GM21576 (cell line): ENCODE measurements at regions not wholly inside any gene's neighbourhood (a gene's known extent, or its start where the extent isn't known, plus 50 kb on each side); places are given as distances from the start of the nearest gene placed in this dataset.

Experiments used
- ATAC-seq: cut with Tn5 transposase; IDR thresholded peaks from one replicate; pipeline ENCODE4 v1.9.1; 2021; ENCODE audit warnings: mild to moderate bottlenecking, moderate library complexity; ENCODE audit not compliant: unreplicated experiment

GRCh38 chr14:84152452-84152851, 1377.5 kb upstream of the FLRT2 start:
- ATAC-seq = no peak

- no peak for ATAC-seq
Observed at GRCh38 chr14:84162633-84163032, 1367.3 kb upstream of the FLRT2 start.

- ATAC-seq = no peak
Observed at GRCh38 chr14:84167026-84167425, 1362.9 kb upstream of the FLRT2 start.

GRCh38 chr14:84180336-84180735, 1349.6 kb upstream of the FLRT2 start:
- no peak for ATAC-seq

- no peak for ATAC-seq
Observed at GRCh38 chr14:84181072-84181471, 1348.9 kb upstream of the FLRT2 start.

- ATAC-seq = no peak
Observed at GRCh38 chr14:84195514-84195913, 1334.4 kb upstream of the FLRT2 start.

- ATAC-seq = no peak
Observed at GRCh38 chr14:84197704-84198103, 1332.2 kb upstream of the FLRT2 start.

GRCh38 chr14:84202486-84202885, 1327.5 kb upstream of the FLRT2 start:
- no peak for ATAC-seq

GRCh38 chr14:84203896-84204295, 1326.0 kb upstream of the FLRT2 start:
- ATAC-seq = no peak

GRCh38 chr14:84208451-84208850, 1321.5 kb upstream of the FLRT2 start:
- no peak for ATAC-seq

GRCh38 chr14:84209031-84209430, 1320.9 kb upstream of the FLRT2 start:
- ATAC-seq = no peak

- ATAC-seq = no peak
Observed at GRCh38 chr14:84217066-84217465, 1312.9 kb upstream of the FLRT2 start.

GRCh38 chr14:84225268-84225667, 1304.7 kb upstream of the FLRT2 start:
- no peak for ATAC-seq

- ATAC-seq = no peak
Observed at GRCh38 chr14:84228702-84229101, 1301.2 kb upstream of the FLRT2 start.

- ATAC-seq = no peak
Observed at GRCh38 chr14:84234281-84234680, 1295.7 kb upstream of the FLRT2 start.

GRCh38 chr14:84236290-84236689, 1293.7 kb upstream of the FLRT2 start:
- no peak for ATAC-seq

GRCh38 chr14:84237881-84238280, 1292.1 kb upstream of the FLRT2 start:
- ATAC-seq = no peak

GRCh38 chr14:84247693-84248092, 1282.3 kb upstream of the FLRT2 start:
- ATAC-seq = no peak

- ATAC-seq = no peak
Observed at GRCh38 chr14:84250893-84251292, 1279.1 kb upstream of the FLRT2 start.

- no peak for ATAC-seq
Observed at GRCh38 chr14:84251411-84252115, 1278.4 kb upstream of the FLRT2 start.

- ATAC-seq = no peak
Observed at GRCh38 chr14:84252706-84253105, 1277.2 kb upstream of the FLRT2 start.

GRCh38 chr14:84253326-84253725, 1276.6 kb upstream of the FLRT2 start:
- ATAC-seq = no peak

GRCh38 chr14:84254290-84254689, 1275.7 kb upstream of the FLRT2 start:
- no peak for ATAC-seq
